ENCODE measurements at regions not wholly inside any gene's neighbourhood (a gene's known extent, or its start where the extent isn't known, plus 50 kb on each side); places are given as distances from the start of the nearest gene placed in this dataset.
"Not testable (repeated sequence)": the region's sequence is repeated elsewhere in the genome, so short reads cannot be mapped to it uniquely, and the experiment has no call there.

- TF ChIP-seq, protein P1, sequence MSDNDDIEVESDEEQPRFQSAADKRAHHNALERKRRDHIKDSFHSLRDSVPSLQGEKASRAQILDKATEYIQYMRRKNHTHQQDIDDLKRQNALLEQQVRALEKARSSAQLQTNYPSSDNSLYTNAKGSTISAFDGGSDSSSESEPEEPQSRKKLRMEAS (IDR thresholded peaks at IDR 0.05; ENCODE audit: low read depth), result not testable (repeated sequence)
- not testable (repeated sequence) for TF ChIP-seq IRF3 (IDR thresholded peaks at IDR 0.05; ENCODE audit: low read depth, low read length); CTCF (IDR thresholded peaks at IDR 0.05); POLR2AphosphoS5 (IDR thresholded peaks at IDR 0.05; ENCODE audit: low read depth, low read length)
These were observed 56.7 kb downstream of the ARHGEF18 start for GRCh38 chr19:7405482-7405881.

All from SK-N-SH (cell line).